Dedifferentiated amniotic fluid mesenchymal stem cell (primary cell): ENCODE measurements at regions not wholly inside any gene's neighbourhood (a gene's known extent, or its start where the extent isn't known, plus 50 kb on each side); places are given as distances from the start of the nearest gene placed in this dataset.
"Not testable (repeated sequence)": the region's sequence is repeated elsewhere in the genome, so short reads cannot be mapped to it uniquely, and the experiment has no call there.

ENCODE experiments used
- DNase-seq: peaks from one replicate; pipeline ENCODE4 v3.0.0-alpha.2; 2016; ENCODE audit errors: extremely low spot score

- DNase-seq: no peak
These were observed 401.4 kb upstream of the FAT1 start for GRCh38 chr4:187125062-187125461.

GRCh38 chr4:187127456-187127855, 403.8 kb upstream of the FAT1 start:
- DNase-seq: no peak

- no peak for DNase-seq
These were observed 404.6 kb upstream of the FAT1 start for GRCh38 chr4:187128222-187128621.

- DNase-seq: no peak
These were observed 405.3 kb upstream of the FAT1 start for GRCh38 chr4:187128976-187129375.

GRCh38 chr4:187131826-187132225, 408.2 kb upstream of the FAT1 start:
- not testable (repeated sequence) for DNase-seq

GRCh38 chr4:187135878-187136277, 412.2 kb upstream of the FAT1 start:
- no peak for DNase-seq

GRCh38 chr4:187139141-187139540, 415.5 kb upstream of the FAT1 start:
- no peak for DNase-seq

GRCh38 chr4:187141101-187141500, 417.4 kb upstream of the FAT1 start:
- no peak for DNase-seq

GRCh38 chr4:187149229-187149945, 425.7 kb upstream of the FAT1 start:
- DNase-seq: no peak

- DNase-seq: no peak
These were observed 433.8 kb upstream of the FAT1 start for GRCh38 chr4:187157380-187157958.

- no peak for DNase-seq
These were observed 434.3 kb upstream of the FAT1 start for GRCh38 chr4:187158003-187158402.

GRCh38 chr4:187160486-187160885, 436.8 kb upstream of the FAT1 start:
- DNase-seq: no peak

GRCh38 chr4:187166886-187167512, 443.3 kb upstream of the FAT1 start:
- no peak for DNase-seq

GRCh38 chr4:187171706-187172339, 448.2 kb upstream of the FAT1 start:
- DNase-seq: no peak

- DNase-seq: no peak
These were observed 448.7 kb upstream of the FAT1 start for GRCh38 chr4:187172340-187172761.

- DNase-seq: no peak
These were observed 451.1 kb upstream of the FAT1 start for GRCh38 chr4:187174749-187175148.

- DNase-seq: no peak
These were observed 451.5 kb upstream of the FAT1 start for GRCh38 chr4:187175197-187175596.

GRCh38 chr4:187176261-187176910, 452.7 kb upstream of the FAT1 start:
- no peak for DNase-seq

GRCh38 chr4:187178084-187178483, 454.4 kb upstream of the FAT1 start:
- no peak for DNase-seq

- DNase-seq: no peak
These were observed 454.9 kb upstream of the FAT1 start for GRCh38 chr4:187178587-187178986.

GRCh38 chr4:187179086-187180058, 455.7 kb upstream of the FAT1 start:
- DNase-seq: no peak
